Neuronal stem cell (in vitro differentiated cells): ENCODE measurements at regions not wholly inside any gene's neighbourhood (a gene's known extent, or its start where the extent isn't known, plus 50 kb on each side); places are given as distances from the start of the nearest gene placed in this dataset.

Source experiments
- DNase-seq: peaks from one replicate; pipeline ENCODE4 v3.0.0-alpha.2; 2013; ENCODE audit warnings: low spot score
- H2AFZ ChIP-seq: one replicate; pipeline ENCODE4 v1.6.1; 2013; ENCODE audit warnings: mild to moderate bottlenecking, low read length, inconsistent platforms
- H2AK5ac ChIP-seq: 2 replicates; pipeline ENCODE4 v1.6.1; 2013; ENCODE audit warnings: low read depth, mild to moderate bottlenecking, inconsistent platforms, low read length, moderate library complexity, mixed read lengths
- H2BK120ac ChIP-seq: 2 replicates; pipeline ENCODE4 v1.6.1; 2013; ENCODE audit warnings: low read depth, mild to moderate bottlenecking, inconsistent platforms, low read length, moderate library complexity, mixed read lengths
- H2BK12ac ChIP-seq: one replicate; pipeline ENCODE4 v1.6.1; 2013; ENCODE audit warnings: low read length, inconsistent platforms
- H2BK15ac ChIP-seq: 2 replicates; pipeline ENCODE4 v1.6.1; 2013; ENCODE audit warnings: mild to moderate bottlenecking, low read length, inconsistent platforms, mixed read lengths
- H2BK5ac ChIP-seq: one replicate; pipeline ENCODE4 v1.6.1; 2013; ENCODE audit warnings: inconsistent platforms, mild to moderate bottlenecking, low read length, moderate library complexity
- H3K14ac ChIP-seq: one replicate; pipeline ENCODE4 v1.6.1; 2013; ENCODE audit warnings: low read length, inconsistent platforms
- H3K18ac ChIP-seq: 2 replicates; pipeline ENCODE4 v1.6.1; 2013; ENCODE audit warnings: low read length, inconsistent platforms
- H3K23ac ChIP-seq: 2 replicates; pipeline ENCODE4 v1.6.1; 2013; ENCODE audit warnings: low read depth, mild to moderate bottlenecking, mixed read lengths, low read length, inconsistent platforms; ENCODE audit not compliant: poor library complexity
- H3K27ac ChIP-seq: replicated peaks from 3 replicates; pipeline ENCODE4 v1.5.1; 2013; ENCODE audit warnings: low read length, inconsistent platforms
- H3K27me3 ChIP-seq, 3 experiments: 2 replicates each; pipeline ENCODE4 v1.6.1; 2013; ENCODE audit warnings: low read length in 3 of 3, mild to moderate bottlenecking in 2 of 3, inconsistent platforms in 1 of 3, low read depth in 1 of 3, mixed read lengths in 1 of 3, moderate library complexity in 1 of 3; ENCODE audit not compliant: control insufficient read depth in 3 of 3, insufficient read depth in 3 of 3
- H3K36me3 ChIP-seq, 2 donors: replicated peaks in 1 of 2; 2 replicates each; pipeline ENCODE4 v1.6.1; 2013; ENCODE audit warnings: low read length in 2 of 2; ENCODE audit not compliant: control insufficient read depth in 2 of 2, insufficient read depth in 2 of 2
- H3K4ac ChIP-seq: 2 replicates; pipeline ENCODE4 v1.6.1; 2013; ENCODE audit warnings: inconsistent platforms, mild to moderate bottlenecking, low read length, moderate library complexity
- H3K4me1 ChIP-seq, 2 donors: 1 replicate in 1 of 2; 2 replicates in 1 of 2; pipeline ENCODE4 v1.6.1; 2013; ENCODE audit warnings: low read length in 2 of 2, low read depth in 1 of 2; ENCODE audit not compliant: control insufficient read depth in 2 of 2, insufficient read depth in 1 of 2
- H3K4me2 ChIP-seq: one replicate; pipeline ENCODE4 v1.6.1; 2013; ENCODE audit warnings: mild to moderate bottlenecking, low read length, inconsistent platforms; ENCODE audit not compliant: insufficient read depth, poor library complexity, severe bottlenecking
- H3K4me3 ChIP-seq, 2 donors: 2 replicates each; pipeline ENCODE4 v1.5.1; 2013; ENCODE audit warnings: low read length in 2 of 2, mild to moderate bottlenecking in 2 of 2, inconsistent platforms in 1 of 2, moderate library complexity in 1 of 2
- H3K79me1 ChIP-seq: one replicate; pipeline ENCODE4 v1.6.1; 2013; ENCODE audit warnings: low read depth, mild to moderate bottlenecking, inconsistent platforms, low read length, moderate library complexity
- H3K9ac ChIP-seq: one replicate; pipeline ENCODE4 v1.6.1; 2013; ENCODE audit warnings: mild to moderate bottlenecking, low read depth, low read length, inconsistent platforms; ENCODE audit not compliant: poor library complexity
- H3K9me3 ChIP-seq, 2 donors: replicated peaks in 1 of 2; 2 replicates each; pipeline versions ENCODE3 to v1.6.1; 2013; ENCODE audit warnings: low read length in 2 of 2, mild to moderate bottlenecking in 2 of 2, inconsistent platforms in 1 of 2, low read depth in 1 of 2, mixed read lengths in 1 of 2, moderate library complexity in 1 of 2; ENCODE audit not compliant: control insufficient read depth in 2 of 2, insufficient read depth in 1 of 2
- H4K8ac ChIP-seq: one replicate; pipeline ENCODE4 v1.6.1; 2013; ENCODE audit warnings: low read depth, mild to moderate bottlenecking, inconsistent platforms, low read length, moderate library complexity
- H4K91ac ChIP-seq: one replicate; pipeline ENCODE4 v1.6.1; 2013; ENCODE audit warnings: low read length, low read depth, mild to moderate bottlenecking, inconsistent platforms; ENCODE audit not compliant: poor library complexity
- WGBS, 2 donors: extraction: QIAGEN DNeasy Blood & Tissue Kit; methylation state at CpG; one replicate each; pipeline ENCODE4 v1.1.7; 2013; ENCODE audit warnings: missing lambda C conversion rate in 2 of 2, mixed read lengths in 1 of 2; ENCODE audit not compliant: insufficient read length in 2 of 2, insufficient replicate concordance in 1 of 2; ENCODE audit errors: extremely low coverage in 2 of 2; 5-methylcytosine and 5-hydroxymethylcytosine counted together

DNA sequence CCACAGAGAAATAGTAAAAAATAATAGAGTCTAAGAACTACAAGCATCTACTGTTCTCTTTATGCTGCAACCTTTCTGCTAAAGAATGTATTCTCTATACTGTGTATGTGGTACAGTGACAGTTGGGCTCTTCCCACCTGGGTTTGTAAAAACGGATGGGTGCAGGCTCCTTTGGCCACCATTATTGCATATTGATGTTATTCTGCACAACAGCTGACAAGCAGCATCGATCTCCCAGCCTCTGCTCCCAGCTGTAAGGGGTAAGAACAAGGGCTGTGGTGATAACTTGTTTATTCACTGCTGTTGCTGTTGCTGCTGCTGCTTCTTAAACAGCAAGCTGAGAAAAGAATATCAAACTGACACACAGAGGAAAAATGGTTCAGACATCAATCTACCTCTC, 56.1 kb downstream of the KCNRG start:
- no peak overlapping the region for H3K9ac ChIP-seq
- no peak overlapping the region for H2BK12ac ChIP-seq
- no peak overlapping the region for H4K91ac ChIP-seq
- peaks cover 0 to 2% of the 10 kb centered on the region in 2 donors for H3K4me1 ChIP-seq
- H2BK5ac ChIP-seq, result no peak overlapping the region
- no peaks in the 10 kb centered on the region for H3K79me1 ChIP-seq
- H3K27me3 ChIP-seq, result no peaks in the 10 kb centered on the region
- H3K23ac ChIP-seq, result no peak overlapping the region
- no peak overlapping the region for H4K8ac ChIP-seq
- H2AK5ac ChIP-seq, result no peak overlapping the region
- H3K18ac ChIP-seq, result no peak overlapping the region
- H3K4ac ChIP-seq, result no peak overlapping the region
- no peak overlapping the region for H2BK15ac ChIP-seq
- no peaks in the 10 kb centered on the region for H3K9me3 ChIP-seq
- DNase-seq, result no peak
- no peak overlapping the region for H2AFZ ChIP-seq
- no peak overlapping the region for H2BK120ac ChIP-seq
- no peak overlapping the region for H3K4me3 ChIP-seq
- WGBS, 2 donors, result no CpG with 5 or more reads among the region's 2 CpGs
- H3K27ac ChIP-seq, result no peak overlapping the region
- H3K14ac ChIP-seq, result no peak overlapping the region
- H3K36me3 ChIP-seq, result peaks cover 8 to 98% of the 10 kb centered on the region in 2 donors
- H3K4me2 ChIP-seq, result no peak overlapping the region

DNA sequence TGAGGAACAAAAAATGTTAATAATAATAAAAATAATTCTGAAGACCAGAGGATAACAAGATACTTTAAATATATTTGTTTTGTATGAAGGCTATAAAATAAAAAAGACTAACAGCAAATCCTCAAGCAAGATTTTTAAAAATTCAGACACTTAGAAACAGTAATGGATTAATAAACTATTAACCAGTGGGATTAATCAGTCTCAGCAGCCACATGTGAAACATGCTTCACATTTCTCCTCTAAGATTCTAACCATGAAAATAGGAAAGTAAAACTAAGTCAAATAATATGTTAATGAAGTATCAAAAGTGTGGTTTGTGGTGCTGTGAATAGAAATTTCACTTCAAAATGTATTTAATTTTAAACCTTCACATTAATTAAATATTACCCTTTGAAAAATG, 57.4 kb downstream of the KCNRG start:
- Histone ChIP-seq H2BK12ac (no peak overlapping the region), H3K4me1 (peaks cover 0 to 2% of the 10 kb centered on the region in 2 donors), H3K4me2 (no peak overlapping the region)

DNA sequence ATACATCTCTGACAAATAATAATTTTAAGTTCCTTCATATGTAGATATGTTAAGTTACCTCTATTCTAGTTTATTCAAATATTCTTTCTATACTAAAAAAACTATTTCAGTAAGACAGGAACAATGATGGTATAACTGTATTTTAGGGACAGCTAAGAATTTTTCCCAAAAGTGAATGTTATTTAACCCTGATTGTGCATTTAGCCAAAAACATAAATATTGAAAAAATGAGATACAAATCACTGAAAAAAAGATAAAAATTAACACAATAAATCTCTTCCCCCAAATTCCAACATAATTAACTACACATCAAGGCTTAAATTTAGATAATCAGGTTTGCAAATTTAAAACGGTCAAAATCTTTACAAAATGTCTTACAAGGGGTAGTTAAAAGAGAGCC, 58.1 kb downstream of the KCNRG start:
- H3K79me1 ChIP-seq, result no peaks in the 10 kb centered on the region
- peaks cover 2 to 82% of the 10 kb centered on the region in 2 donors for H3K36me3 ChIP-seq
- WGBS, 2 donors, result no CpG with 5 or more reads among the region's 1 CpG
- H3K18ac ChIP-seq, result no peak overlapping the region
- no peak overlapping the region for H3K9ac ChIP-seq
- no peak overlapping the region for H3K4me2 ChIP-seq
- no peak overlapping the region for H2BK120ac ChIP-seq
- no peak overlapping the region for H3K27ac ChIP-seq
- H3K14ac ChIP-seq, result no peak overlapping the region
- no peak overlapping the region for H3K4ac ChIP-seq
- H3K9me3 ChIP-seq, result no peaks in the 10 kb centered on the region
- H3K4me3 ChIP-seq, result no peak overlapping the region
- H2BK12ac ChIP-seq, result no peak overlapping the region
- H3K23ac ChIP-seq, result no peak overlapping the region
- no peak overlapping the region for H4K91ac ChIP-seq
- no peaks in the 10 kb centered on the region for H3K27me3 ChIP-seq
- DNase-seq, result no peak
- H2AFZ ChIP-seq, result no peak overlapping the region
- no peak overlapping the region for H2AK5ac ChIP-seq
- H3K4me1 ChIP-seq, result peaks cover 0 to 2% of the 10 kb centered on the region in 2 donors
- no peak overlapping the region for H2BK5ac ChIP-seq
- H4K8ac ChIP-seq, result no peak overlapping the region
- no peak overlapping the region for H2BK15ac ChIP-seq

More for the DNA sequence above, 57.4 kb downstream of the KCNRG start:
- Histone ChIP-seq H2AFZ (no peak overlapping the region), H3K9me3 (no peaks in the 10 kb centered on the region), H3K27ac (no peak overlapping the region), H3K79me1 (no peaks in the 10 kb centered on the region), H3K4ac (no peak overlapping the region), H3K4me3 (no peak overlapping the region), H4K91ac (no peak overlapping the region), H4K8ac (no peak overlapping the region), H3K14ac (no peak overlapping the region), H3K9ac (no peak overlapping the region), H2AK5ac (no peak overlapping the region), H3K18ac (no peak overlapping the region), H3K27me3 (no peaks in the 10 kb centered on the region), H3K36me3 (peaks cover 4 to 89% of the 10 kb centered on the region in 2 donors), H2BK15ac (no peak overlapping the region), H3K23ac (no peak overlapping the region), H2BK120ac (no peak overlapping the region), H2BK5ac (no peak overlapping the region)
- DNase-seq, result no peak

DNA sequence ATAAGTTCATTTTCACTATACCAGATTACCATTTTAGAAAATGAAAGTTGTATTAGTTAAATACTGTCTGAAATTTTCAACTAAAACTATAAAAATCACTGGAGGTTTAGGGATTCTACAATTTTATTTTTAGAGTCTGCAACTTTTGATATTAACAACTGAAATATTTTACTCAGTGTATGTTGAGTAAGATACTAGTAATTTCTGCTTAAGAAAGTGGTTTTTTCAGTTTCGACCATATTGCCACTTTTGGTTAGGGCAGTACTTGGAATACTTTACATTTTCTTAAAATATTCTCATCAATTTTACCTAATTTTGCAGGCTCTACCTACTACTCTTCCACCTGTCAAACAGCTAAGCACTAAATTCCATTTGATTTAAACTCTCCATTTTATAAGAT, 59.6 kb downstream of the KCNRG start:
- no peak overlapping the region for H3K4ac ChIP-seq
- WGBS, 2 donors, result no CpG with 5 or more reads among the region's 1 CpG
- peaks cover 0 to 4% of the 10 kb centered on the region in 2 donors for H3K4me1 ChIP-seq
- no peak overlapping the region for H3K4me3 ChIP-seq
- no peak overlapping the region for H3K18ac ChIP-seq
- no peak overlapping the region for H2BK15ac ChIP-seq
- H3K23ac ChIP-seq, result no peak overlapping the region
- no peak overlapping the region for H2BK12ac ChIP-seq
- no peak overlapping the region for H3K27ac ChIP-seq
- H4K8ac ChIP-seq, result no peak overlapping the region
- no peak for DNase-seq
- H2AK5ac ChIP-seq, result no peak overlapping the region
- no peak overlapping the region for H2BK120ac ChIP-seq
- H4K91ac ChIP-seq, result no peak overlapping the region
- peaks cover 2 to 67% of the 10 kb centered on the region in 2 donors for H3K36me3 ChIP-seq
- no peak overlapping the region for H2AFZ ChIP-seq
- no peaks in the 10 kb centered on the region for H3K9me3 ChIP-seq
- no peak overlapping the region for H3K4me2 ChIP-seq
- H2BK5ac ChIP-seq, result no peak overlapping the region
- H3K79me1 ChIP-seq, result no peaks in the 10 kb centered on the region
- H3K27me3 ChIP-seq, result no peaks in the 10 kb centered on the region
- H3K14ac ChIP-seq, result no peak overlapping the region
- H3K9ac ChIP-seq, result no peak overlapping the region
